WTC11 (cell line): ENCODE measurements at regions not wholly inside any gene's neighbourhood (a gene's known extent, or its start where the extent isn't known, plus 50 kb on each side); places are given as distances from the start of the nearest gene placed in this dataset.
"Not testable (repeated sequence)": the region's sequence is repeated elsewhere in the genome, so short reads cannot be mapped to it uniquely, and the experiment has no call there.

ENCODE experiments used
- ATAC-seq: fragments of 200-7000 bp; cut with Tn5 transposase; 2 replicates; pipeline ENCODE4 v1.10.0; 2021; ENCODE audit warnings: mild to moderate bottlenecking, moderate library complexity
- CTCF ChIA-PET: fragments of 300-600 bp; sonication (Branson Sonifier 250); formaldehyde crosslinking; loops from one replicate; lab custom pipeline; 2021; ENCODE audit warnings: antibody characterized with exemption; lab: Charles Lee
- POLR2A ChIA-PET: fragments of 350-600 bp; sonication (Branson Sonifier 250); formaldehyde crosslinking; loops from one replicate; lab custom pipeline; 2021; ENCODE audit warnings: antibody characterized with exemption; lab: Charles Lee
- DNase-seq: peaks from one replicate; pipeline ENCODE4 v3.0.0; 2021; ENCODE audit warnings: low spot score
- H3K27ac Mint-ChIP-seq: 2 replicates; pipeline ENCODE4 v1.8.0; 2021; ENCODE audit warnings: mixed read lengths
- H3K27me3 Mint-ChIP-seq: 2 replicates; pipeline ENCODE4 v1.8.0; 2021; ENCODE audit warnings: low read depth, mild to moderate bottlenecking, moderate library complexity, mixed read lengths
- H3K36me3 Mint-ChIP-seq: 2 replicates; pipeline ENCODE4 v1.8.0; 2021; ENCODE audit warnings: mixed read lengths
- H3K4me1 Mint-ChIP-seq: 2 replicates; pipeline ENCODE4 v1.8.0; 2022; ENCODE audit warnings: mixed read lengths
- H3K4me3 Mint-ChIP-seq: 2 replicates; pipeline ENCODE4 v1.8.0; 2021; ENCODE audit warnings: mild to moderate bottlenecking, moderate library complexity, mixed read lengths
- H3K9me3 Mint-ChIP-seq: 2 replicates; pipeline ENCODE4 v1.8.0; 2021; ENCODE audit warnings: mixed read lengths
- FOXJ3 ChIP-seq: sonication (generic); formaldehyde crosslinking; IDR thresholded peaks from 2 replicates; pipeline ENCODE4 v1.9.0; 2021; ENCODE audit warnings: missing genetic modification reagents, mild to moderate bottlenecking, borderline replicate concordance
- FOXP1 ChIP-seq: sonication (generic); formaldehyde crosslinking; IDR thresholded peaks from 2 replicates; pipeline ENCODE4 v1.8.0; 2022; ENCODE audit warnings: missing genetic modification reagents, mild to moderate bottlenecking, moderate library complexity, borderline replicate concordance
- MXD4 ChIP-seq: fragments of 250-450 bp; sonication (Bioruptor Pico); IDR thresholded peaks from 2 replicates; pipeline ENCODE4 v1.8.0; 2021; ENCODE audit warnings: mild to moderate bottlenecking, moderate library complexity, borderline replicate concordance
- SMAD3 ChIP-seq: sonication (generic); formaldehyde crosslinking; IDR thresholded peaks from 2 replicates; pipeline ENCODE4 v1.8.0; 2022; ENCODE audit warnings: missing genetic modification reagents, mild to moderate bottlenecking, borderline replicate concordance
- TCF7 ChIP-seq: sonication (generic); formaldehyde crosslinking; IDR thresholded peaks from 2 replicates; pipeline ENCODE4 v1.8.0; 2022; ENCODE audit warnings: mild to moderate bottlenecking, low read depth, missing genetic modification reagents, moderate library complexity
- TEAD4 ChIP-seq: sonication (generic); formaldehyde crosslinking; IDR thresholded peaks from 2 replicates; pipeline ENCODE4 v1.8.0; 2022; ENCODE audit warnings: mild to moderate bottlenecking, missing genetic modification reagents
- ZNF232 ChIP-seq: sonication (generic); formaldehyde crosslinking; IDR thresholded peaks from 2 replicates; pipeline ENCODE4 v1.8.0; 2022; ENCODE audit warnings: mild to moderate bottlenecking, missing genetic modification reagents
- TF ChIP-seq, protein P1 (sequence below): sonication (generic); formaldehyde crosslinking; IDR thresholded peaks from 2 replicates; pipeline ENCODE4 v1.8.0; 2022; ENCODE audit warnings: missing genetic modification reagents
- TF ChIP-seq, protein P2 (sequence below): sonication (generic); formaldehyde crosslinking; conservative IDR thresholded peaks from 2 replicates; pipeline ENCODE4 v1.8.1; 2023; ENCODE audit warnings: mild to moderate bottlenecking, low read depth, missing genetic modification reagents, moderate library complexity
- TF ChIP-seq, protein P3 (sequence below): fragments of 200-600 bp; IDR thresholded peaks from 2 replicates; pipeline ENCODE4 v1.8.0; 2022; ENCODE audit warnings: antibody characterized with exemption
- TF ChIP-seq, protein P4 (sequence below): sonication (generic); formaldehyde crosslinking; IDR thresholded peaks from 2 replicates; pipeline ENCODE4 v1.8.1; 2023; ENCODE audit warnings: mild to moderate bottlenecking, moderate library complexity, missing genetic modification reagents
- TF ChIP-seq, protein P5 (sequence below): sonication (generic); formaldehyde crosslinking; IDR thresholded peaks from 2 replicates; pipeline ENCODE4 v1.8.0; 2022; ENCODE audit warnings: mild to moderate bottlenecking, missing genetic modification reagents

DNA sequence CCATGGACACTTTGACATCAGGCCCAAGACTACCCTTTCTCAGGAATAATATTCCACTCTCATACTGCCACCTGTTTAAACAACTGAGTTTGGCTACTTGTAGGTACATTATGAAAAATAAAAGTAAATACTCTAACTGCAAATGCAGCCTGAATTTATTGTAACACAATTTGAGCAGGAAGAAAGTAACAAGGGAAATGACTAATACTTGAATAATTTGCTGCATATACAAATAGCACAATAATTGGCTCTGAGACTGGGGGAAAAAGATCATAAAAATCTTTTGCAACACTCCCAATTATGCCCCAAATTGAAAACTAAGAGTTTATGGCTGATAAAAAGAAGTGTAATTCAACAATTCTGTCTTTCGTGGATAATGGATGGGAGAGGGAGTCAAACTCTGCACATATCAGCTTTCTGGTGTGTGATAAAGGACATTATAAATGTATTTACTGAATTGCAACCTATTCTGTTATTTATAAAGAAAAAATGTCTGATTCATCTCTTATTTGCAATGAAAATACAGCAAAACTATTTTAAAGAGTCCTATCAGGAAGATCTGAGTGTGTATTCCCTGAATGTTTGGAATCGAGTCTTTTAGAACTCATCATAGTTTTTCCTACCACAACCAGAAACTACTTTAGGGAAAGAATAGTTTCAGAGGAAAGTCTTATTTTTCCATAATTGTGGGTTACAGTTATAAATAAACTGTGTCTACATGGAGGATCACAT lies 359.0 kb downstream of the JRKL start (continued):
- TF ChIP-seq, protein P1, sequence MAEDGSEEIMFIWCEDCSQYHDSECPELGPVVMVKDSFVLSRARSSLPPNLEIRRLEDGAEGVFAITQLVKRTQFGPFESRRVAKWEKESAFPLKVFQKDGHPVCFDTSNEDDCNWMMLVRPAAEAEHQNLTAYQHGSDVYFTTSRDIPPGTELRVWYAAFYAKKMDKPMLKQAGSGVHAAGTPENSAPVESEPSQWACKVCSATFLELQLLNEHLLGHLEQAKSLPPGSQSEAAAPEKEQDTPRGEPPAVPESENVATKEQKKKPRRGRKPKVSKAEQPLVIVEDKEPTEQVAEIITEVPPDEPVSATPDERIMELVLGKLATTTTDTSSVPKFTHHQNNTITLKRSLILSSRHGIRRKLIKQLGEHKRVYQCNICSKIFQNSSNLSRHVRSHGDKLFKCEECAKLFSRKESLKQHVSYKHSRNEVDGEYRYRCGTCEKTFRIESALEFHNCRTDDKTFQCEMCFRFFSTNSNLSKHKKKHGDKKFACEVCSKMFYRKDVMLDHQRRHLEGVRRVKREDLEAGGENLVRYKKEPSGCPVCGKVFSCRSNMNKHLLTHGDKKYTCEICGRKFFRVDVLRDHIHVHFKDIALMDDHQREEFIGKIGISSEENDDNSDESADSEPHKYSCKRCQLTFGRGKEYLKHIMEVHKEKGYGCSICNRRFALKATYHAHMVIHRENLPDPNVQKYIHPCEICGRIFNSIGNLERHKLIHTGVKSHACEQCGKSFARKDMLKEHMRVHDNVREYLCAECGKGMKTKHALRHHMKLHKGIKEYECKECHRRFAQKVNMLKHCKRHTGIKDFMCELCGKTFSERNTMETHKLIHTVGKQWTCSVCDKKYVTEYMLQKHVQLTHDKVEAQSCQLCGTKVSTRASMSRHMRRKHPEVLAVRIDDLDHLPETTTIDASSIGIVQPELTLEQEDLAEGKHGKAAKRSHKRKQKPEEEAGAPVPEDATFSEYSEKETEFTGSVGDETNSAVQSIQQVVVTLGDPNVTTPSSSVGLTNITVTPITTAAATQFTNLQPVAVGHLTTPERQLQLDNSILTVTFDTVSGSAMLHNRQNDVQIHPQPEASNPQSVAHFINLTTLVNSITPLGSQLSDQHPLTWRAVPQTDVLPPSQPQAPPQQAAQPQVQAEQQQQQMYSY (CRISPR knock-in tag), result no peak
- TF ChIP-seq, protein P2, sequence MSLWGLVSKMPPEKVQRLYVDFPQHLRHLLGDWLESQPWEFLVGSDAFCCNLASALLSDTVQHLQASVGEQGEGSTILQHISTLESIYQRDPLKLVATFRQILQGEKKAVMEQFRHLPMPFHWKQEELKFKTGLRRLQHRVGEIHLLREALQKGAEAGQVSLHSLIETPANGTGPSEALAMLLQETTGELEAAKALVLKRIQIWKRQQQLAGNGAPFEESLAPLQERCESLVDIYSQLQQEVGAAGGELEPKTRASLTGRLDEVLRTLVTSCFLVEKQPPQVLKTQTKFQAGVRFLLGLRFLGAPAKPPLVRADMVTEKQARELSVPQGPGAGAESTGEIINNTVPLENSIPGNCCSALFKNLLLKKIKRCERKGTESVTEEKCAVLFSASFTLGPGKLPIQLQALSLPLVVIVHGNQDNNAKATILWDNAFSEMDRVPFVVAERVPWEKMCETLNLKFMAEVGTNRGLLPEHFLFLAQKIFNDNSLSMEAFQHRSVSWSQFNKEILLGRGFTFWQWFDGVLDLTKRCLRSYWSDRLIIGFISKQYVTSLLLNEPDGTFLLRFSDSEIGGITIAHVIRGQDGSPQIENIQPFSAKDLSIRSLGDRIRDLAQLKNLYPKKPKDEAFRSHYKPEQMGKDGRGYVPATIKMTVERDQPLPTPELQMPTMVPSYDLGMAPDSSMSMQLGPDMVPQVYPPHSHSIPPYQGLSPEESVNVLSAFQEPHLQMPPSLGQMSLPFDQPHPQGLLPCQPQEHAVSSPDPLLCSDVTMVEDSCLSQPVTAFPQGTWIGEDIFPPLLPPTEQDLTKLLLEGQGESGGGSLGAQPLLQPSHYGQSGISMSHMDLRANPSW, result no peak
- TF ChIP-seq, protein P3, sequence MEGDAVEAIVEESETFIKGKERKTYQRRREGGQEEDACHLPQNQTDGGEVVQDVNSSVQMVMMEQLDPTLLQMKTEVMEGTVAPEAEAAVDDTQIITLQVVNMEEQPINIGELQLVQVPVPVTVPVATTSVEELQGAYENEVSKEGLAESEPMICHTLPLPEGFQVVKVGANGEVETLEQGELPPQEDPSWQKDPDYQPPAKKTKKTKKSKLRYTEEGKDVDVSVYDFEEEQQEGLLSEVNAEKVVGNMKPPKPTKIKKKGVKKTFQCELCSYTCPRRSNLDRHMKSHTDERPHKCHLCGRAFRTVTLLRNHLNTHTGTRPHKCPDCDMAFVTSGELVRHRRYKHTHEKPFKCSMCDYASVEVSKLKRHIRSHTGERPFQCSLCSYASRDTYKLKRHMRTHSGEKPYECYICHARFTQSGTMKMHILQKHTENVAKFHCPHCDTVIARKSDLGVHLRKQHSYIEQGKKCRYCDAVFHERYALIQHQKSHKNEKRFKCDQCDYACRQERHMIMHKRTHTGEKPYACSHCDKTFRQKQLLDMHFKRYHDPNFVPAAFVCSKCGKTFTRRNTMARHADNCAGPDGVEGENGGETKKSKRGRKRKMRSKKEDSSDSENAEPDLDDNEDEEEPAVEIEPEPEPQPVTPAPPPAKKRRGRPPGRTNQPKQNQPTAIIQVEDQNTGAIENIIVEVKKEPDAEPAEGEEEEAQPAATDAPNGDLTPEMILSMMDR, result no peak
- no peak for TF ChIP-seq TEAD4
- no peak for TF ChIP-seq SMAD3
- no peak for TF ChIP-seq MXD4 (CRISPR knock-in tag)
- TF ChIP-seq, protein P4, sequence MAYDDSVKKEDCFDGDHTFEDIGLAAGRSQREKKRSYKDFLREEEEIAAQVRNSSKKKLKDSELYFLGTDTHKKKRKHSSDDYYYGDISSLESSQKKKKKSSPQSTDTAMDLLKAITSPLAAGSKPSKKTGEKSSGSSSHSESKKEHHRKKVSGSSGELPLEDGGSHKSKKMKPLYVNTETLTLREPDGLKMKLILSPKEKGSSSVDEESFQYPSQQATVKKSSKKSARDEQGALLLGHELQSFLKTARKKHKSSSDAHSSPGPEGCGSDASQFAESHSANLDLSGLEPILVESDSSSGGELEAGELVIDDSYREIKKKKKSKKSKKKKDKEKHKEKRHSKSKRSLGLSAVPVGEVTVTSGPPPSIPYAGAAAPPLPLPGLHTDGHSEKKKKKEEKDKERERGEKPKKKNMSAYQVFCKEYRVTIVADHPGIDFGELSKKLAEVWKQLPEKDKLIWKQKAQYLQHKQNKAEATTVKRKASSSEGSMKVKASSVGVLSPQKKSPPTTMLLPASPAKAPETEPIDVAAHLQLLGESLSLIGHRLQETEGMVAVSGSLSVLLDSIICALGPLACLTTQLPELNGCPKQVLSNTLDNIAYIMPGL, result no peak
- TF ChIP-seq ZNF232 (CRISPR knock-in tag), result no peak
- TF ChIP-seq, protein P5, sequence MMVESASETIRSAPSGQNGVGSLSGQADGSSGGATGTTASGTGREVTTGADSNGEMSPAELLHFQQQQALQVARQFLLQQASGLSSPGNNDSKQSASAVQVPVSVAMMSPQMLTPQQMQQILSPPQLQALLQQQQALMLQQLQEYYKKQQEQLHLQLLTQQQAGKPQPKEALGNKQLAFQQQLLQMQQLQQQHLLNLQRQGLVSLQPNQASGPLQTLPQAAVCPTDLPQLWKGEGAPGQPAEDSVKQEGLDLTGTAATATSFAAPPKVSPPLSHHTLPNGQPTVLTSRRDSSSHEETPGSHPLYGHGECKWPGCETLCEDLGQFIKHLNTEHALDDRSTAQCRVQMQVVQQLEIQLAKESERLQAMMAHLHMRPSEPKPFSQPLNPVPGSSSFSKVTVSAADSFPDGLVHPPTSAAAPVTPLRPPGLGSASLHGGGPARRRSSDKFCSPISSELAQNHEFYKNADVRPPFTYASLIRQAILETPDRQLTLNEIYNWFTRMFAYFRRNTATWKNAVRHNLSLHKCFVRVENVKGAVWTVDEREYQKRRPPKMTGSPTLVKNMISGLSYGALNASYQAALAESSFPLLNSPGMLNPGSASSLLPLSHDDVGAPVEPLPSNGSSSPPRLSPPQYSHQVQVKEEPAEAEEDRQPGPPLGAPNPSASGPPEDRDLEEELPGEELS (CRISPR knock-in tag), result no peak
- no peak for TF ChIP-seq TCF7
- TF ChIP-seq FOXJ3 (CRISPR knock-in tag), result no peak
- TF ChIP-seq FOXP1, result no peak

DNA sequence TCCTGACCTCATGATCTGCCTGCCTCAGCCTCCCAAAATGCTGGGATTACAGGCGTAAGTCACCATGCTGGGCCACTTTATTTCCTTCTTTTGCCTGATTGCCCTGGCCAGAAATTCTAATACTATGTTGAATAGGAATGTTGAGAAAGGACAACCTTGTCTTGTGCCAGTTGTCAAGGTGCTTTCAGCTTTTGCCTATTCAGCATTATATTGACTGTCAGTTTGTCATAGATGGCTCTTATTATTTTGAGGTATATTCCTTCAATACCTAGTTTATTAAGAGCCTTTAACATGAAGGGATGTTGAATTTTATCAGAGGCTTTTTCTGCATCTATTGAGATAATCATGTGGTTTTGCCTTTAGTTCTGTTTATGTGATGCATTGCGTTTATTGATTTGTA lies 362.0 kb downstream of the JRKL start:
- CTCF ChIA-PET, H3K4me1 Mint-ChIP-seq, H3K9me3 Mint-ChIP-seq, H3K4me3 Mint-ChIP-seq, ATAC-seq, H3K27ac Mint-ChIP-seq, POLR2A ChIA-PET, H3K36me3 Mint-ChIP-seq, DNase-seq, H3K27me3 Mint-ChIP-seq: not testable (repeated sequence)
